ENCODE measurements at regions not wholly inside any gene's neighbourhood (a gene's known extent, or its start where the extent isn't known, plus 50 kb on each side); places are given as distances from the start of the nearest gene placed in this dataset.
A peak's percentile ranks its signal among the peaks of the same experiment; 100 is the strongest.

- H3K36me3 ChIP-seq (ENCODE audit: control insufficient read depth, insufficient read depth, low read length) = no peaks in the 10 kb centered on the region
- H3K9me3 ChIP-seq (ENCODE audit: control insufficient read depth, low read depth, low read length) = no peaks in the 10 kb centered on the region
- H3K4me1 ChIP-seq (ENCODE audit: control insufficient read depth, insufficient read depth, low read length) = no peaks in the 10 kb centered on the region
- H3K27ac ChIP-seq (ENCODE audit: low read length) = no peak overlapping the region
- 0% methylated on average over 2 of the region's 36 CpGs for WGBS (ENCODE audit: insufficient coverage, low lambda C conversion rate)
- no peak for DNase-seq
- H3K4me3 ChIP-seq (ENCODE audit: low read length) = no peak overlapping the region
- peaks cover 76% of the 10 kb centered on the region for H3K27me3 ChIP-seq (ENCODE audit: control insufficient read depth, insufficient read depth, low read length)
These were observed 115.4 kb upstream of the MYL2 start for GRCh38 chr12:111035578-111036301.

DNA sequence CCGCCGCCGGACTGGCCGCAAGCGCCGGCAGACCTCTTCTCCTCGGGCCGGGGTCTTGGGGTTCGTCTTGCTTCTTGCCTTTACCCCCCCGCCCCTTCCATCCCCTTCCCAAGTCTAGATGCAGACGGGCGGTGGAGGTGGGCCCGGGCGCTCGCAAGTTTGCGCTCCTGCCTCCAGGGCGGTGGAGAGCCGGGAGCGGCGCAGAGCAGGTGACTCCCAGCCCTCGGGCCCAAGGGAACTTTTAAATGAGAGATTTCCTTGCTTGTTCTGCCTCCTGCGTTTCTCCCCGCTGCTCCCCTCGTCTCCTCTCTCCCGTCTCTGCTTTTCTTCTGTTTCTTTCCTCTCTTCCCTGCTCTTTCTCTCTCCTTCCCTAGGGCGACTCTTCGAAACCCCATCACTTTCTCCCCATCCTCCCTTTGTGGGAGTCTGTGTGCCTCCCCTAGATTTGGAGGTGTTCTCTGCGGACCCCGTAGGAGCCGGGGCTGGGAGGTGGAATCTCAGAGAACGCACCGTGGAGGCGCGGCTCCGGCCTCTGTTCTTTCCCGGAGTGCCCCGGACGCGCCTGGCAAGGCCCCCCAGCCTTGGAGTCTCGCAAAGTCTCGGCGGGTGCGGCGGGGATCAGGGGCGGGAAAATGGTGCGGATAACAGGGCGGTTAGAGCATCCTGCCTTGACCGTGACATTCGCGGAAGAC is 114.7 kb upstream of the MYL2 start:
- H3K4me3 ChIP-seq (ENCODE audit: low read length) = no peak overlapping the region
- H3K27ac ChIP-seq (ENCODE audit: low read length) = no peak overlapping the region
- H3K9me3 ChIP-seq (ENCODE audit: control insufficient read depth, low read depth, low read length) = no peaks in the 10 kb centered on the region
- H3K27me3 ChIP-seq (ENCODE audit: control insufficient read depth, insufficient read depth, low read length) = peaks cover 76% of the 10 kb centered on the region
- no peak for DNase-seq
- WGBS (ENCODE audit: insufficient coverage, low lambda C conversion rate) = 40% methylated on average over 1 of the region's 50 CpGs
- H3K36me3 ChIP-seq (ENCODE audit: control insufficient read depth, insufficient read depth, low read length) = no peaks in the 10 kb centered on the region
- H3K4me1 ChIP-seq (ENCODE audit: control insufficient read depth, insufficient read depth, low read length) = no peaks in the 10 kb centered on the region

DNA sequence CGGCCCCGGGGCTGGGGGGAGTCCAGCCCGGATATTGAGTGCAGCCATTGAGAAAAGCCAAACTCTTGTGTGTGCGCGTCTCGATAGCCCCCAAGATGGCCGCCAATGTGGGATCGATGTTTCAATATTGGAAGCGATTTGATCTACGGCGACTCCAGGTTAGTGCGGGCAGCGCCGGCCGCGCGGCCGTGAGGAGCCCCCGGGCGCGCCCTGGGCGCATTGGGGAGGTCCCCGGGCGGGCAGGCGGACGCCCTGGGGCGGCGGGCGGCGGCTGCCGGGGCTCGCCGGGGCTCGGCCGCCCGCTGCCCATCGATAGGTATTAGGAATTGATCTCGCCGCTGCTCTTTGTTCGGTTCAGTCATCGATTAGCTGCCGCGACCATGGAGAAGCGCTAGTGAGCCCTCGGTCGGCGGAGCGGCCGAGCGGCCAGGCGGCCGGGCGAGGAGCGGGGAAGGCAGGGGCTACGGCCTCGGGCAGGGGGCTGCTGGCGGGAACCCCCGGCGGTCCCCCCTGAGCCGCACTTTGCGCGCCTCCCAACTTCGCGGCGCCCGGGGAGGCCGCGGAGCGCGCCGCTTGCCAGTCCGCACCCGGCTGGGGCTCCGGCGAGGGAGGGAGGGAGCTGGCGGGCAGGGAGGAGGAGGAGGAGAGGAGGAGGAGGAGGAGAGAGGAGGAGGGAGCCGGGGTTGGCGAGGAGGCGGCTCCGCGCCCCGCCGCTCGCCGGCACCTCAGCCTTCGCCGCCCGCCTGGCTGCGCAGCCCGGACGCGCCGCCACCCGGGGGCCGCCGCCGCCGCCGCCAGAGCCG is 113.9 kb upstream of the MYL2 start, which contains the start of gene CUX2:
CUX2 (plus strand) TSS at position 83 of the 803 bp plus-strand sequence.
- H3K4me1 ChIP-seq (ENCODE audit: control insufficient read depth, insufficient read depth, low read length) = no peaks in the 10 kb centered on the region
- H3K27me3 ChIP-seq (ENCODE audit: control insufficient read depth, insufficient read depth, low read length) = peaks cover 83% of the 10 kb centered on the region
- H3K27ac ChIP-seq (ENCODE audit: low read length) = no peak within 1 kb of the TSS
- no CpG with 5 or more reads among the region's 100 CpGs for WGBS (ENCODE audit: insufficient coverage, low lambda C conversion rate)
- DNase-seq = peak in 1 of 2 donors; percentile 13
- H3K9me3 ChIP-seq (ENCODE audit: control insufficient read depth, low read depth, low read length) = no peaks in the 10 kb centered on the region
- no peaks in the 10 kb centered on the region for H3K36me3 ChIP-seq (ENCODE audit: control insufficient read depth, insufficient read depth, low read length)
- no peak within 1 kb of the TSS for H3K4me3 ChIP-seq (ENCODE audit: low read length)

DNA sequence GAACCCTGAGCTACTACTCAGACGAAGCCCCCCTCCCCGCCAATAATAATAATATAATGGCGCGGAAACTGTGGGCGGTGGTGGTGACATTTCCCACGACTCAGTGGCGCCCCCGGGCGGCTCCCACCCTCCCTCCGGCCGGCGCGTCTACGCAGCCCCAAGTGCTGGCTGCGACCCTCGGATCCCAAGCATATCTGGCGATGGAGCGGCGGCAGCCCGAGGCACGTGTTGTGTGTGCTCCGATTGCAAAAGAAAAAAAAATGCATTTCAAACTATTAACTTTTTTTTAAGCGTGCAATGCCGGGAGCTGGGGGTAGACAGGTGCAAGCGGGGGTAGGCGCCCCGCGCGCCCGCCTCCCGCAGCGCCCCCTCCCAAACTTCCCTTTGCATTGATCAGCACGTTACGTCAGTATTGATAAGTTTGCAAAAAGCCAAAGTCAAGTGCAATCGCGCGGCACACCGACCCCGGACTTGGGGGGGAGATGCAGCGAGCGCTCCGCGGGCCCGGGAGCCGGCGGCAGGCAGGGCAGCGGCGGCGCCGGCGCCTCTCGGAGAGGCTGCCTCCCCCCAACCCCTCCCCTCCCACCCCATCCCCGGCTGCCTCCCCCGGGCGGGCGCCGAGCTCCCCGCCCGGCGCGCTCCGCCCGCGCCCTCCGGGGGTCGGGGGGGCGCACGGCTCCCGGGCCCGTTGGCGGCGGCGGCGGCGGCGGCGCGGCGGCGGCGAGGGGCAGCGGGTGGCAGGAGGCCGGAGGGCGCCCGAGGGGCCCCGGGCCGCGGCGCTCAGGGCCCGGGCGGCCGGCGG is 113.1 kb upstream of the MYL2 start:
- WGBS (ENCODE audit: insufficient coverage, low lambda C conversion rate) = no CpG with 5 or more reads among the region's 93 CpGs
- H3K27ac ChIP-seq (ENCODE audit: low read length) = no peak overlapping the region
- H3K36me3 ChIP-seq (ENCODE audit: control insufficient read depth, insufficient read depth, low read length) = no peaks in the 10 kb centered on the region
- peaks cover 83% of the 10 kb centered on the region for H3K27me3 ChIP-seq (ENCODE audit: control insufficient read depth, insufficient read depth, low read length)
- DNase-seq = no peak
- no peaks in the 10 kb centered on the region for H3K9me3 ChIP-seq (ENCODE audit: control insufficient read depth, low read depth, low read length)
- H3K4me3 ChIP-seq (ENCODE audit: low read length) = no peak overlapping the region
- H3K4me1 ChIP-seq (ENCODE audit: control insufficient read depth, insufficient read depth, low read length) = no peaks in the 10 kb centered on the region

GRCh38 chr12:111032591-111032919 is 112.2 kb upstream of the MYL2 start:
- no peak overlapping the region for H3K27ac ChIP-seq (ENCODE audit: low read length)

GRCh38 chr12:111031916-111032590 is 111.7 kb upstream of the MYL2 start:
- no peaks in the 10 kb centered on the region for H3K36me3 ChIP-seq (ENCODE audit: control insufficient read depth, insufficient read depth, low read length)
- H3K4me3 ChIP-seq (ENCODE audit: low read length) = no peak overlapping the region
- no peak overlapping the region for H3K27ac ChIP-seq (ENCODE audit: low read length)
- H3K4me1 ChIP-seq (ENCODE audit: control insufficient read depth, insufficient read depth, low read length) = no peaks in the 10 kb centered on the region
- no peak for DNase-seq
- H3K9me3 ChIP-seq (ENCODE audit: control insufficient read depth, low read depth, low read length) = no peaks in the 10 kb centered on the region
- WGBS (ENCODE audit: insufficient coverage, low lambda C conversion rate) = 97% methylated on average over 4 of the region's 8 CpGs
- peaks cover 74% of the 10 kb centered on the region for H3K27me3 ChIP-seq (ENCODE audit: control insufficient read depth, insufficient read depth, low read length)

More at GRCh38 chr12:111032591-111032919, 112.2 kb upstream of the MYL2 start:
- H3K9me3 ChIP-seq (ENCODE audit: control insufficient read depth, low read depth, low read length) = no peaks in the 10 kb centered on the region
- H3K36me3 ChIP-seq (ENCODE audit: control insufficient read depth, insufficient read depth, low read length) = no peaks in the 10 kb centered on the region
- no peaks in the 10 kb centered on the region for H3K4me1 ChIP-seq (ENCODE audit: control insufficient read depth, insufficient read depth, low read length)
- peaks cover 79% of the 10 kb centered on the region for H3K27me3 ChIP-seq (ENCODE audit: control insufficient read depth, insufficient read depth, low read length)
- 0% methylated on average over 1 of the region's 5 CpGs for WGBS (ENCODE audit: insufficient coverage, low lambda C conversion rate)
- DNase-seq = no peak
- H3K4me3 ChIP-seq (ENCODE audit: low read length) = no peak overlapping the region

GRCh38 chr12:111030800-111031199 is 110.4 kb upstream of the MYL2 start:
- no peaks in the 10 kb centered on the region for H3K9me3 ChIP-seq (ENCODE audit: control insufficient read depth, low read depth, low read length)
- H3K27ac ChIP-seq (ENCODE audit: low read length) = no peak overlapping the region
- no peaks in the 10 kb centered on the region for H3K4me1 ChIP-seq (ENCODE audit: control insufficient read depth, insufficient read depth, low read length)
- no peaks in the 10 kb centered on the region for H3K36me3 ChIP-seq (ENCODE audit: control insufficient read depth, insufficient read depth, low read length)
- no peak overlapping the region for H3K4me3 ChIP-seq (ENCODE audit: low read length)
- peaks cover 66% of the 10 kb centered on the region for H3K27me3 ChIP-seq (ENCODE audit: control insufficient read depth, insufficient read depth, low read length)
- no peak for DNase-seq
- no CpG with 5 or more reads among the region's 5 CpGs for WGBS (ENCODE audit: insufficient coverage, low lambda C conversion rate)

GRCh38 chr12:111029732-111030131 is 109.4 kb upstream of the MYL2 start:
- no peaks in the 10 kb centered on the region for H3K4me1 ChIP-seq (ENCODE audit: control insufficient read depth, insufficient read depth, low read length)
- H3K27ac ChIP-seq (ENCODE audit: low read length) = no peak overlapping the region
- H3K27me3 ChIP-seq (ENCODE audit: control insufficient read depth, insufficient read depth, low read length) = peaks cover 55% of the 10 kb centered on the region
- no peaks in the 10 kb centered on the region for H3K36me3 ChIP-seq (ENCODE audit: control insufficient read depth, insufficient read depth, low read length)
- no peak overlapping the region for H3K4me3 ChIP-seq (ENCODE audit: low read length)
- H3K9me3 ChIP-seq (ENCODE audit: control insufficient read depth, low read depth, low read length) = no peaks in the 10 kb centered on the region
- no CpG with 5 or more reads among the region's 5 CpGs for WGBS (ENCODE audit: insufficient coverage, low lambda C conversion rate)
- no peak for DNase-seq

DNA sequence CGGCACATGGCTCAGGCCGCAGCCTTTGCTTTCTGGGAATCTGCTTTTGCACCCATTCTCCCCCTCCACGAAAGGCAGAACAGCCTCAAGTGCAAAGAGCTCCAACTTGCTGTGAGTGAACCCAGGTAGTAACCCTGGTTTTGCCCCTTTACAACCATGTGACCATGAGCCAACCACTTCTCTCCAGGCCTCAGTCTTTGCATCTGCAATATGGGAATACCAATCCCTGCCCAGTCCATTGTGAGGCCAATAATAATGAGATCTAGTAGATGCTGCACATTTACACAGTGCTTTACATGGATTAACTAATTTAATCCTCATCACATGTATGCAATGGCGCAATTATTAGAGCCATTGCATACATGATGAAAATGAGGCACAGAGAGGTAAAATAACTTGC is 108.9 kb upstream of the MYL2 start:
- Histone ChIP-seq H3K4me3 (ENCODE audit: low read length) (no peak overlapping the region), H3K27me3 (ENCODE audit: control insufficient read depth, insufficient read depth, low read length) (peaks cover 55% of the 10 kb centered on the region)

More for the DNA sequence above, 108.9 kb upstream of the MYL2 start:
- Histone ChIP-seq H3K36me3 (ENCODE audit: control insufficient read depth, insufficient read depth, low read length) (no peaks in the 10 kb centered on the region), H3K9me3 (ENCODE audit: control insufficient read depth, low read depth, low read length) (no peaks in the 10 kb centered on the region), H3K27ac (ENCODE audit: low read length) (no peak overlapping the region), H3K4me1 (ENCODE audit: control insufficient read depth, insufficient read depth, low read length) (no peaks in the 10 kb centered on the region)
- WGBS (ENCODE audit: insufficient coverage, low lambda C conversion rate) = no CpG with 5 or more reads among the region's 4 CpGs
- no peak for DNase-seq

Measured in large intestine (tissue), 3 donors.